Transverse colon (tissue), 4 donors: ENCODE measurements at regions not wholly inside any gene's neighbourhood (a gene's known extent, or its start where the extent isn't known, plus 50 kb on each side); places are given as distances from the start of the nearest gene placed in this dataset.
"Not testable (repeated sequence)": the region's sequence is repeated elsewhere in the genome, so short reads cannot be mapped to it uniquely, and the experiment has no call there.

Experiments
- DNase-seq: peaks from one replicate; pipeline ENCODE4 v3.0.0-alpha.2; 2019
- H3K27ac ChIP-seq, 4 donors: fragments of 200-600 bp; sonication (generic); 2 replicates each; pipeline ENCODE4 v1.5.1; 2016 to 2018; ENCODE audit warnings: inconsistent platforms in 4 of 4
- H3K27me3 ChIP-seq: fragments of 200-600 bp; sonication (generic); 2 replicates; pipeline ENCODE4 v1.5.1; 2017; ENCODE audit warnings: inconsistent platforms
- H3K36me3 ChIP-seq, 4 donors: fragments of 200-600 bp; sonication (generic); 2 replicates each; pipeline ENCODE4 v1.5.1; 2017 to 2019; ENCODE audit warnings: inconsistent platforms in 4 of 4
- H3K4me1 ChIP-seq, 4 donors: fragments of 200-600 bp; sonication (generic); 2 replicates each; pipeline ENCODE4 v1.5.1; 2017 to 2020; ENCODE audit warnings: inconsistent platforms in 4 of 4
- H3K4me3 ChIP-seq, 4 donors: fragments of 200-600 bp; sonication (generic); 1 replicate in 1 of 4; 2 replicates in 3 of 4; pipeline versions ENCODE4 v1.5.1 to v1.6.1; 2017 to 2019; ENCODE audit warnings: inconsistent platforms in 4 of 4
- H3K9me3 ChIP-seq, 2 donors: fragments of 200-600 bp; sonication (generic); 2 replicates each; pipeline ENCODE4 v1.5.1; 2017 to 2019; ENCODE audit warnings: inconsistent platforms in 2 of 2
- EP300 ChIP-seq: sonication (generic); formaldehyde crosslinking; IDR thresholded peaks from one replicate; pipeline ENCODE4 v1.6.1; 2017; ENCODE audit warnings: antibody characterized with exemption, low read depth
- POLR2A ChIP-seq: fragments of 450-650 bp; IDR thresholded peaks from one replicate; pipeline ENCODE4 v1.6.1; 2016; ENCODE audit warnings: antibody characterized with exemption, mild to moderate bottlenecking, moderate library complexity
- POLR2AphosphoS5 ChIP-seq, 3 donors: sonication (generic); formaldehyde crosslinking; IDR thresholded peaks; one replicate each; pipeline ENCODE4 v1.6.1; 2016; ENCODE audit warnings: antibody characterized with exemption in 3 of 3
- WGBS, 2 donors: methylation state at CpG; one replicate each; pipeline ENCODE4 v1.1.5; 2018; ENCODE audit warnings: low coverage in 1 of 2; 5-methylcytosine and 5-hydroxymethylcytosine counted together
- in situ Hi-C, 4 donors: fragments of 200-750 bp; cut with MboI; loops; one replicate each; pipeline versions ENCODE4 v1.15.0 to v1.15.1; 2017; ENCODE audit warnings: low sequenced_read_pairs in 3 of 4, low pct_ligation_motif_present in 1 of 4, low pct_unique_long_range_greater_than_20kb in 1 of 4
- intact Hi-C: fragments of 100-400 bp; cut with DNase I; formaldehyde crosslinking; loops from one replicate; pipeline ENCODE4 v1.15.1; 2023; ENCODE audit warnings: low total_unique reads
- TF ChIP-seq, protein P1 (sequence below), 5 experiments: fragments of 200-600 bp in 3 of 5; fragments of 450-650 bp in 2 of 5; sonication (generic) in 3 of 5; IDR thresholded peaks; 1 replicate in 2 of 5; 2 replicates in 3 of 5; pipeline ENCODE4 v1.5.1; 2016 to 2017; ENCODE audit warnings: antibody characterized with exemption in 5 of 5, inconsistent platforms in 3 of 5, mild to moderate bottlenecking in 2 of 5, moderate library complexity in 1 of 5

DNA sequence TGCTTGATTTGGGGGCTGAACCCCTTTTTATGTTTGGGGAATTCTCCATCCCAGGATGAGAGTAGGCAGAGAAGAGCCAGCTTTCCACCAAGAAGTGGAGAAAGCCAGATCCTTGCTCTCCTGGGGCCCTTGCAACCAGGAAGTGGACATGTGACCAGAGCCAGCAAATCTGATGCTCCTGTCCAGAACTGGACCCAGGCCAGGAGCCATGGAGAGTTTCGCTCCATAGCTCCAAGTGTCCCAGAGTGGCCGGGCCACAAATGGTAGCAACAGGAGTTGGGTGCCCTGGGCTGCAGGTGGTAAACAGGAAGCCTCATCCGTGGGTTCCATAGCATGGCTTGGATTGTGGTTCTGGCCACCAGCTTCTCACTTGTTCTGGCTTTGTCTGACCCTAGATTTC is 93.9 kb upstream of the CD82 start:
- DNase-seq, result no peak
- Histone ChIP-seq H3K27ac (no peak overlapping the region), H3K36me3 (no peaks in the 10 kb centered on the region), H3K4me3 (no peak overlapping the region), H3K27me3 (no peaks in the 10 kb centered on the region), H3K9me3 (no peaks in the 10 kb centered on the region), H3K4me1 (no peaks in the 10 kb centered on the region)
- WGBS, 2 donors, result 93% methylated on average over 3 of the region's 3 CpGs; no CpG with 5 or more reads in 1 of the 2 donors
- no peak for TF ChIP-seq POLR2A
- TF ChIP-seq EP300, result no peak
- no peak for TF ChIP-seq POLR2AphosphoS5 (IDR thresholded peaks at IDR 0.05)
- TF ChIP-seq, protein P1, sequence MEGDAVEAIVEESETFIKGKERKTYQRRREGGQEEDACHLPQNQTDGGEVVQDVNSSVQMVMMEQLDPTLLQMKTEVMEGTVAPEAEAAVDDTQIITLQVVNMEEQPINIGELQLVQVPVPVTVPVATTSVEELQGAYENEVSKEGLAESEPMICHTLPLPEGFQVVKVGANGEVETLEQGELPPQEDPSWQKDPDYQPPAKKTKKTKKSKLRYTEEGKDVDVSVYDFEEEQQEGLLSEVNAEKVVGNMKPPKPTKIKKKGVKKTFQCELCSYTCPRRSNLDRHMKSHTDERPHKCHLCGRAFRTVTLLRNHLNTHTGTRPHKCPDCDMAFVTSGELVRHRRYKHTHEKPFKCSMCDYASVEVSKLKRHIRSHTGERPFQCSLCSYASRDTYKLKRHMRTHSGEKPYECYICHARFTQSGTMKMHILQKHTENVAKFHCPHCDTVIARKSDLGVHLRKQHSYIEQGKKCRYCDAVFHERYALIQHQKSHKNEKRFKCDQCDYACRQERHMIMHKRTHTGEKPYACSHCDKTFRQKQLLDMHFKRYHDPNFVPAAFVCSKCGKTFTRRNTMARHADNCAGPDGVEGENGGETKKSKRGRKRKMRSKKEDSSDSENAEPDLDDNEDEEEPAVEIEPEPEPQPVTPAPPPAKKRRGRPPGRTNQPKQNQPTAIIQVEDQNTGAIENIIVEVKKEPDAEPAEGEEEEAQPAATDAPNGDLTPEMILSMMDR (IDR thresholded peaks at IDR 0.05), result no peak
- intact Hi-C loops (no loop called here), in situ Hi-C loops (no loop called here)

DNA sequence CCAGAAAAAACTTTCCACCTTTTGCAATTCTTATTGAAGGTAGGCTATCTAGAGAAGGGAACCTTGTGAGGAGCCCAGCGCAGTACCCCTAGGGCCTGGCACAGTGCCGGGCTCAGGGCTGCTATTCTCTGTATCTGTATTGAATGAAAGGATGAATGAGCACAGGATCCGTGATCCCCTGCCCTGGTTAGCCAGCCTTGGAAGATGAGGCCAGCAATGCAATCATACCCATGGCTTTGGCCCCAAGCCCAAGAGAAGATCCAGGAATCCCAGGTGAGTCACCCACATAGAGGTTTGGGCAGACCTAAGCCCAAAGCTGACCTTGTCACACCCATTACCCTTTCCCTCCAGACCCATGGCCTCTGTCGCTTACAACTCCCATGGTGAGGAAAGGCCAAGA is 92.5 kb upstream of the CD82 start:
- TF ChIP-seq POLR2AphosphoS5 (IDR thresholded peaks at IDR 0.05), result no peak
- TF ChIP-seq EP300, result no peak
- TF ChIP-seq POLR2A, result no peak
- TF ChIP-seq, protein P1 (IDR thresholded peaks at IDR 0.05), result no peak
- in situ Hi-C loops (no loop called here), intact Hi-C loops (no loop called here)
- 66% methylated on average over 4 of the region's 4 CpGs; no CpG with 5 or more reads in 1 of the 2 donors for WGBS, 2 donors
- H3K9me3 ChIP-seq, result no peaks in the 10 kb centered on the region
- H3K27me3 ChIP-seq, result no peaks in the 10 kb centered on the region
- H3K36me3 ChIP-seq, result no peaks in the 10 kb centered on the region
- no peak for DNase-seq
- no peak overlapping the region for H3K27ac ChIP-seq
- no peaks in the 10 kb centered on the region for H3K4me1 ChIP-seq
- no peak overlapping the region for H3K4me3 ChIP-seq

DNA sequence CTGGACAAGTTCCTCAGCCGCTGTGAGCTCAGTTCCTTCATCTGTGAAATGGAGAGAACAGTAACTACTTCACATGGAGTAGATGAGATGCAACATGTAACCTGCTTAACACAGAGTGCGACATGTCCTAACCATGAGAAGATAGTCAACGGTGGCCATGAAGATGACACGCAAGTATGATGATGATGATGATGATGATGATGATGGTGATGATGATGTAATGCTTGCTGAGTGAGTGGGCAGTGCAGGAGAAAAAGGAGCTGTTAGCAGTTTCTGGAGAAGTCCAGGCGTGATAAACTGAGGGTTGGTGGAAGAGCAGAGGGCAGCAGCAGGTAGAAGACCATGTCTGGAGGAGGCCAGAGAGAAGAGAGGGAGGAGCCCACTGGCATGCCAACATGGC is 90.8 kb upstream of the CD82 start:
- intact Hi-C loops (no loop called here), in situ Hi-C loops (no loop called here)
- Histone ChIP-seq H3K9me3 (no peaks in the 10 kb centered on the region), H3K27ac (no peak overlapping the region), H3K4me3 (no peak overlapping the region), H3K36me3 (no peaks in the 10 kb centered on the region), H3K4me1 (no peaks in the 10 kb centered on the region), H3K27me3 (no peaks in the 10 kb centered on the region)
- TF ChIP-seq, protein P1 (IDR thresholded peaks at IDR 0.05), result no peak
- TF ChIP-seq POLR2A (no peak), POLR2AphosphoS5 (IDR thresholded peaks at IDR 0.05) (no peak), EP300 (no peak)
- 79 to 91% methylated on average over 2 to 5 of the region's 5 CpGs for WGBS, 2 donors
- DNase-seq, result no peak

DNA sequence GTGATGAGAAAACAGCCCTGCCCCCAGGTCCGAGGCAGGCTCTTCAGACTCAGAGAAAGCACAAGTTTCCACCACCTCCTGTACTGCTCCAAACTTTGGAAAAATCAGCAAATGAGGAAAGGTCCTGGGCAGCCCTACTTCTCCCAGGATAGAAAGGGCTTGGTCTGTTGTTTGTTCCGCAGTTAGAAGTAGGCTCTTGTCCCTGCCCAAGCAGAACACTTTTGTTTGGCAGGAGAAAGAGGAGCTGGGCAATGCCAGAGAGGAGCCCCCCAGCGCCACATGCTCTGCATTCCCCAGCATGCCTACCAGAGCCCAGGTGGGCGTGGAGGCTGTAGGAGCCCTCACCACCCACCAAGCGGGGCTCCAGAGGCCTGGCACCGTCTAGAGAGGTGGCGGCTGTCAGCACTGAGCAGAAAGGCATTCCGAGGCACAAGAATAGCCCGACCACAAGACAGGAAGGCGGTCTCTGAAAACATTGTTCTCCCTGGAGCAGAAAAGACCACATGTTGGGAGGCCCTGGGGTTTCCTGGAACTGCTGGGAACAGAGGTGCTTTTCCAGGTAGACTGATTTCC is 90.3 kb upstream of the CD82 start:
- intact Hi-C loops, result no loop called here
- 69 to 100% methylated on average over 1 to 10 of the region's 10 CpGs for WGBS, 2 donors
- DNase-seq, result no peak

DNA sequence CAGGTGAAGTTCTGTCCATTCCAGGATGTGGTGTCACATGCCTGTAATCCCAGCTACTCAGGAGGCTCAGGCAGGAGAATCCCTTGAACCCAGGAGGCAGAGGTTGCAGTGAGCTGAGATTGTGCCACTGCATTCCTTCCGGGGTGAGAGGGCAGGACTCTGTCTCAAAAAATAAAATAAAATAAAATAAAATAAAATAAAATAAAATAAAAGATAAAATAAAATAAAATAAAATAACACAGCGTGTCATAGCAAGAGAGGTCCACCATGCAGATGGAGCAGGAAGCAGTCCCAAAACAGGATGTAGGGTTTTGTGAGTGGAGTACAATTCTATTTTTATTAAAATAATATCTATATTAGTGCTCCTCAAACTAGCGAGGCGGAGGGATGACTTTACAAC is 83.1 kb upstream of the CD82 start:
- H3K27ac ChIP-seq, H3K27me3 ChIP-seq, DNase-seq, H3K9me3 ChIP-seq, in situ Hi-C loops, H3K36me3 ChIP-seq, H3K4me3 ChIP-seq, H3K4me1 ChIP-seq, intact Hi-C loops: not testable (repeated sequence)
- WGBS, 2 donors, result 75 to 83% methylated on average over 4 of the region's 4 CpGs

More for the DNA sequence above, 90.3 kb upstream of the CD82 start:
- H3K36me3 ChIP-seq, result no peaks in the 10 kb centered on the region
- no peaks in the 10 kb centered on the region for H3K4me1 ChIP-seq
- H3K9me3 ChIP-seq, result no peaks in the 10 kb centered on the region
- no peak for TF ChIP-seq POLR2A
- no peak for TF ChIP-seq POLR2AphosphoS5 (IDR thresholded peaks at IDR 0.05)
- no peak for TF ChIP-seq EP300
- TF ChIP-seq, protein P1 (IDR thresholded peaks at IDR 0.05), result no peak
- no peaks in the 10 kb centered on the region for H3K27me3 ChIP-seq
- H3K27ac ChIP-seq, result no peak overlapping the region
- no peak overlapping the region for H3K4me3 ChIP-seq
- in situ Hi-C loops, result no loop called here
